ENCODE measurements at regions not wholly inside any gene's neighbourhood (a gene's known extent, or its start where the extent isn't known, plus 50 kb on each side); places are given as distances from the start of the nearest gene placed in this dataset.

DNA sequence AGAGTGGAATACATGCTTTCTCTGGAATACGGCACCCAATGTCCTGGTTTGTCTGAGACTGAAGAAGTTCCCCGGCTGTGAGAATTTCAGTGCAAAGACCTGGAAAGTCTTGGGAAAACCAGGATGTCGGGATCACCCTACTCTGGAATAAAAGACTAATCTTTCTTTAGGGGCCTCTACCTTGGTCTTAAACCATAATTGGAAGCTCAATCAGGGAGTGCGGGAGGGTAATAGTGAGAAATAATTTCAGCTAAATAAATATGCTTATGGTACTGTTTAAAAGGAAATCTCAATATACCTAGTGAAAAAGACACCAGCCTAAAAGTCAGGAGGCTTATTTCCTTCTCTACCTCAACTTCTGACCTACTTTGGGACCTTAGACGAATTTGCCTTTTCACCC is 236.1 kb upstream of the GLI3 start:
- Histone ChIP-seq H3K36me3 (replicated peaks; ENCODE audit: low read depth, low read length) (no peaks in the 10 kb centered on the region), H3K4me1 (ENCODE audit: low read length) (no peaks in the 10 kb centered on the region), H2AFZ (ENCODE audit: low read depth, low read length) (no peak overlapping the region), H3K4me2 (ENCODE audit: low read length) (no peak overlapping the region), H3K27me3 (ENCODE audit: low read depth, low read length) (peaks cover 8% of the 10 kb centered on the region; the same call in 1 of the 2 replicates), H3K9ac (ENCODE audit: low read length) (no peak overlapping the region), H3K27ac (ENCODE audit: low read length) (no peak overlapping the region), H4K20me1 (ENCODE audit: insufficient read depth, low read length) (no peaks in the 10 kb centered on the region), H3K9me3 (ENCODE audit: insufficient read depth, low read length) (no peaks in the 10 kb centered on the region), H3K79me2 (ENCODE audit: low read length) (no peaks in the 10 kb centered on the region), H3K4me3 (ENCODE audit: low read length) (no peak overlapping the region)
- TF ChIP-seq, protein P1, sequence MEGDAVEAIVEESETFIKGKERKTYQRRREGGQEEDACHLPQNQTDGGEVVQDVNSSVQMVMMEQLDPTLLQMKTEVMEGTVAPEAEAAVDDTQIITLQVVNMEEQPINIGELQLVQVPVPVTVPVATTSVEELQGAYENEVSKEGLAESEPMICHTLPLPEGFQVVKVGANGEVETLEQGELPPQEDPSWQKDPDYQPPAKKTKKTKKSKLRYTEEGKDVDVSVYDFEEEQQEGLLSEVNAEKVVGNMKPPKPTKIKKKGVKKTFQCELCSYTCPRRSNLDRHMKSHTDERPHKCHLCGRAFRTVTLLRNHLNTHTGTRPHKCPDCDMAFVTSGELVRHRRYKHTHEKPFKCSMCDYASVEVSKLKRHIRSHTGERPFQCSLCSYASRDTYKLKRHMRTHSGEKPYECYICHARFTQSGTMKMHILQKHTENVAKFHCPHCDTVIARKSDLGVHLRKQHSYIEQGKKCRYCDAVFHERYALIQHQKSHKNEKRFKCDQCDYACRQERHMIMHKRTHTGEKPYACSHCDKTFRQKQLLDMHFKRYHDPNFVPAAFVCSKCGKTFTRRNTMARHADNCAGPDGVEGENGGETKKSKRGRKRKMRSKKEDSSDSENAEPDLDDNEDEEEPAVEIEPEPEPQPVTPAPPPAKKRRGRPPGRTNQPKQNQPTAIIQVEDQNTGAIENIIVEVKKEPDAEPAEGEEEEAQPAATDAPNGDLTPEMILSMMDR (IDR thresholded peaks at IDR 0.05; ENCODE audit: low read depth, low read length) = no peak
- no peak for TF ChIP-seq EZH2phosphoT487 (IDR thresholded peaks at IDR 0.05; ENCODE audit: low read depth)

DNA sequence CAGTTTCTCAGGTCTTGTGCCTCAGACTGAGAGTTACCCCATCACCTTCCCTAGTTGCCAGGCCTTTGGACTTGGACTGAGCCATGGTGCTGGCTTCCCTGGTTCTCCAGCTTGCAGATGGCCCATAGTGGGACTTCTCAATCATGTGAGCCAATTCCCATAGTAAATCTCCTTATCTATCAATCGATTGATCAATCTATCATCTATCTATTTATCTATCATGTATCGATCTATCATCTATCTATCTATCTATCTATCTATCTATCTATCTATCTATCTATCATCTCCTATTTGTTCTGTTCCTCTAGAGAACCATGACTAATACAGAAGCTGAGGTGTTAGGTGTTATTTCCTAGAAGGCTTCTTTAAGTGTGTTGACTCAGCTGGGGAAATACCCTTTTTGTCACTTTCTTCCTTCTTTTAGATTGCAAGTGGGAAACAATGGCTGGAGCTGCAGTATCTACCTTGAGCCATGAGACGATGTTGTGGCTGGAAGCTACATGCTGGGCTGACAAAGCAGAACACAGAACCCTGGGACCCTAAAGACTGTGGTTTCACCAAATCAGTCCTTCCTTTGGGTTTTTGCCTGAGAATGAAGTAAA is 234.7 kb upstream of the GLI3 start:
- no peaks in the 10 kb centered on the region for H4K20me1 ChIP-seq (ENCODE audit: insufficient read depth, low read length)
- no peaks in the 10 kb centered on the region for H3K79me2 ChIP-seq (ENCODE audit: low read length)
- no peak overlapping the region for H2AFZ ChIP-seq (ENCODE audit: low read depth, low read length)
- H3K36me3 ChIP-seq (replicated peaks; ENCODE audit: low read depth, low read length) = no peaks in the 10 kb centered on the region
- peaks cover 8% of the 10 kb centered on the region; the same call in 1 of the 2 replicates for H3K27me3 ChIP-seq (ENCODE audit: low read depth, low read length)
- no peaks in the 10 kb centered on the region for H3K4me1 ChIP-seq (ENCODE audit: low read length)
- no peaks in the 10 kb centered on the region for H3K9me3 ChIP-seq (ENCODE audit: insufficient read depth, low read length)
- TF ChIP-seq EZH2phosphoT487 (IDR thresholded peaks at IDR 0.05; ENCODE audit: low read depth) = no peak
- TF ChIP-seq, protein P1 (IDR thresholded peaks at IDR 0.05; ENCODE audit: low read depth, low read length) = no peak
- no peak overlapping the region for H3K27ac ChIP-seq (ENCODE audit: low read length)
- H3K4me2 ChIP-seq (ENCODE audit: low read length) = no peak overlapping the region
- H3K4me3 ChIP-seq (ENCODE audit: low read length) = no peak overlapping the region
- no peak overlapping the region for H3K9ac ChIP-seq (ENCODE audit: low read length)

GRCh38 chr7:42469341-42469740 is 232.3 kb upstream of the GLI3 start:
- H3K79me2 ChIP-seq (ENCODE audit: low read length) = no peaks in the 10 kb centered on the region
- no peak overlapping the region for H3K4me3 ChIP-seq (ENCODE audit: low read length)
- TF ChIP-seq, protein P1 (IDR thresholded peaks at IDR 0.05; ENCODE audit: low read depth, low read length) = no peak
- no peak for TF ChIP-seq EZH2phosphoT487 (IDR thresholded peaks at IDR 0.05; ENCODE audit: low read depth)
- H3K36me3 ChIP-seq (replicated peaks; ENCODE audit: low read depth, low read length) = no peaks in the 10 kb centered on the region
- no peaks in the 10 kb centered on the region for H3K4me1 ChIP-seq (ENCODE audit: low read length)
- H3K4me2 ChIP-seq (ENCODE audit: low read length) = no peak overlapping the region
- no peaks in the 10 kb centered on the region for H3K9me3 ChIP-seq (ENCODE audit: insufficient read depth, low read length)
- H4K20me1 ChIP-seq (ENCODE audit: insufficient read depth, low read length) = no peaks in the 10 kb centered on the region
- H3K27me3 ChIP-seq (ENCODE audit: low read depth, low read length) = peaks cover 5% of the 10 kb centered on the region; the same call in 1 of the 2 replicates
- H2AFZ ChIP-seq (ENCODE audit: low read depth, low read length) = no peak overlapping the region
- no peak overlapping the region for H3K9ac ChIP-seq (ENCODE audit: low read length)
- H3K27ac ChIP-seq (ENCODE audit: low read length) = no peak overlapping the region

- Histone ChIP-seq H3K27ac (ENCODE audit: low read length) (no peak overlapping the region), H3K79me2 (ENCODE audit: low read length) (no peaks in the 10 kb centered on the region), H3K9me3 (ENCODE audit: insufficient read depth, low read length) (no peaks in the 10 kb centered on the region), H4K20me1 (ENCODE audit: insufficient read depth, low read length) (no peaks in the 10 kb centered on the region), H3K4me2 (ENCODE audit: low read length) (no peak overlapping the region), H2AFZ (ENCODE audit: low read depth, low read length) (no peak overlapping the region), H3K27me3 (ENCODE audit: low read depth, low read length) (no peaks in the 10 kb centered on the region; the same call in 1 of the 2 replicates), H3K36me3 (replicated peaks; ENCODE audit: low read depth, low read length) (no peaks in the 10 kb centered on the region), H3K4me1 (ENCODE audit: low read length) (no peaks in the 10 kb centered on the region), H3K4me3 (ENCODE audit: low read length) (no peak overlapping the region), H3K9ac (ENCODE audit: low read length) (no peak overlapping the region)
- TF ChIP-seq, protein P1 (IDR thresholded peaks at IDR 0.05; ENCODE audit: low read depth, low read length) = no peak
- no peak for TF ChIP-seq EZH2phosphoT487 (IDR thresholded peaks at IDR 0.05; ENCODE audit: low read depth)
These were observed 231.5 kb upstream of the GLI3 start for GRCh38 chr7:42468471-42468870.
